NCI-H748 (cell line): ENCODE measurements at regions not wholly inside any gene's neighbourhood (a gene's known extent, or its start where the extent isn't known, plus 50 kb on each side); places are given as distances from the start of the nearest gene placed in this dataset.
A peak's percentile ranks its signal among the peaks of the same experiment; 100 is the strongest.
"Not testable (repeated sequence)": the region's sequence is repeated elsewhere in the genome, so short reads cannot be mapped to it uniquely, and the experiment has no call there.

ENCODE experiments used
- DNase-seq: peaks from one replicate; lab custom pipeline; 2025; ENCODE audit not compliant: unreplicated experiment; lab: John Stamatoyannopoulos, UW

GRCh38 chr9:22217254-22217653 lies 208.1 kb upstream of the CDKN2B start:
- no peak for DNase-seq

DNA sequence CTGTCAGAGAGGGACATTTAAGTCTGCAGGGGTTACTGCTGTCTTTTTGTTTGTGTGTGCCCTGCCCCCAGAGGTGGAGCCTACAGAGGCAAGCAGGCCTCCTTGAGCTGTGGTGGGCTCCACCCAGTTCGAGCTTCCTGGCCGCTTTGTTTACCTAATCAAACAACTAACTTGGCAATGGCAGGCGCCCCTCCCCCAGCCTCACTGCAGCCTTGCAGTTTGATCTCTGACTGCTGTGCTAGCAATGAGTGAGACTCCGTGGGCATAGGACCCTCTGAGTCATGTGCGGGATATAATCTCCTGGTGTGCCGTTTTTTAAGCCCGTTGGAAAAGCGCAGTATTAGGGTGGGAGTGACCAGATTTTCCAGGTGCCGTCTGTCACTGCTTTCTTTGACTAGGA lies 216.8 kb upstream of the CDKN2B start:
- not testable (repeated sequence) for DNase-seq

DNA sequence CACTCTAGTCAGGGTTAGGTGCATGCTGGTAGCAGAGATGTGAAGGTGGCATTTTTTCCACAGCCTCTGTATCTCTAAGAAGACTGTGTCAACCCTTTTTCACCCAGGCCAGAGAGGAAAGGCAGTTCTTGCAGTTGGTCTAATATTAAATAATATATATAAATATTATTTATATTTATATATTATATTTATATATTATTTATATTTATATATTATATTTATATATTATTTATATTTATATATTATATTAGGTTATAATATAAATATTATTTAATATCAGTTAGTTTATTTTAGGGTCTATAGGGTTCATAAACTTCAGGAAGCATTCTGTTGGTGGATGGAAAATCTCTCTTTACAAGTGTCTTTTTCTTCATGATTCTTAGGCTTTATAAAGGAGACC lies 218.6 kb upstream of the DMRTA1 start:
- no peak for DNase-seq

DNA sequence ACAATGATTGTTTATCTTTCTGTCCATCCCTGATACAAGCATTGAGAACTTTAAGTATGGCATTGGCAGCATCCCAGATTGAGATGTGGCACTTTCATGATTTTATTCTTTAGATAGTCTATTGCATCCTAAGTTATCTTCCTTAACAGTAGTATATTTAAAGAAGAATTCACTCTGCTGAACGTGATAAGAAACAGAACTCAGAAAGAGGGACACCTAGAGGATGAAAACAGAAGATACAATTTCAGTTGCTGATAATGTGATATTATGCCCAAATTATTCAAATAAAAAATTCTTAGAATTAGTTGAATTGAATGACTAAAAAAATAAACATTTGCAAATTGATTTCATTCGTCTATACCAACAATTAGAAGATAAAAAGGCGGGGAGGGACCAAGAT lies 218.1 kb upstream of the DMRTA1 start:
- no peak for DNase-seq

- no peak for DNase-seq
Observed at GRCh38 chr9:22229069-22229468, 217.6 kb upstream of the DMRTA1 start.

DNA sequence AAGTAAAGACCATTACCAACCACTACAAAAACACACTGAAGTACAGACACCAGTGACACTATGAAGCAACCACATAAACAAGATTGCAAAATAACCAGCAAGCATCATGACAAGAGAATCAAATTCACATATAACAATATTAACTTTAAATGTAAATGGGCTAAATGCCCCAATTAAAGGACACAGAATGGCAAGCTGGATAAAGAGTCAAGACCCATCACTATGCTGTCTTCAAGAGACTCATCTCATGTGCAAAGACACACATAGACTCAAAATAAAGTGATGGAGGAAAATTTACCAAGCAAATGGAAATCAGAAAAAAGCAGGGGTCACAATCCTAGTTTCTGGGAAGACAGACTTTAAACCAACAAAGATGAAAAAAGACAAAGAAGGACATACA lies 215.3 kb upstream of the DMRTA1 start:
- DNase-seq, result not testable (repeated sequence)

DNA sequence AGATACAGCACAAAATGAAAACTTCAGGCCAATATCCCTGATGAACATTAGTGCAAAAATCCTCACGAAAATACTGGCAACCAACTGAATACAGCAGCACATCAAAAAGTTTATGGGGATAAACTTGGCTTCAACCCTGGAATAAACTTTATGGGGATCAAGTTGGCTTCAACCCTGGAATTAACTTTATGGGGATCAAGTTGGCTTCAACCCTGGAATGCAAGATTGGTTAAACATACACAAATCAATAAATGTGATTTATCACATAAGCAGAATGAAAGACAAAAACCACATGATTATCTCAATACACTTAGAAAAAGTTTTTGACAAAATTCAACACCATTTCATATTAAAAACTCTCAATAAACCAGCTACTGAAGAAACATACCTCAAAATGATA lies 213.7 kb upstream of the DMRTA1 start:
- no peak for DNase-seq

DNA sequence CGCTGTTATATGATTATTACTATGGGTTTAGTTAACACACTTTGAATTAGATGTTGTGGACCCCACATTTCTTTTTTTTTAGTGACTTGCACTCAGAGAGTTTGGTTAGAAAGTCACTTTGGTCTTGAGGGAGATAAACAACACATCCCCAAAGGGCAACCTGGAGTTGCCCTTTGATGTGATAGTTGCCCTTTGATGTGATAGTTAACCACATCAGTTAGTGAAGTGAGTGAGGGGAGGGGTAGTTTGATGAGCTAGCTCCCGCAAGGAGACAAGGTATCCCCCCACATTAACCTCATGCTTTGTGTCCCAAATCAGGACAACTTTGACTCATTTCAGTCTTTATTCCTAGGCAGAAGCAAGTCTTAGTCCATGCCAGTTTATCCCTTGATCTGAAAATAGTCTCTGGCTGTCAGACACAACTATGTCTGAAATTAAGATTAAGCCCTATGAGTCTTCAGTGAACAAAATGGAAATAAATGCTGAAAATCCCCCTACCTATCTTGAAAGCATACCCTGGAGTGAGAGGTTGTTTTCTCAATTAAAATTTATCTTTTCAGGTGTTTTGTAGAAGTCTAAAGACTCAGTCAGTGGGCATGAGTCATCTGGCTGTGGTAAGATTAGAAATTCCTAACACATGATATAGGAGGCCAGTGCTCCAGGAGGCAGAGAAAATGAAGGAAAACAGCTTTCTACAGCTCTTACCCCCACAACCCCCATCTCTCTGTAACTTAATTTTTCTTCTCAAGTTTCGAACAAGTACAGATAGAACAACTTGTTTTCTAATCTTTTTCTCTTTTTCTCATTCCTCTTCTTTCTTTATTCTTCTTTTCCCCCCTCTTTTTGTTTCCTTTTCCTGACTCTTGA lies 208.9 kb upstream of the DMRTA1 start:
- DNase-seq, result no peak

DNA sequence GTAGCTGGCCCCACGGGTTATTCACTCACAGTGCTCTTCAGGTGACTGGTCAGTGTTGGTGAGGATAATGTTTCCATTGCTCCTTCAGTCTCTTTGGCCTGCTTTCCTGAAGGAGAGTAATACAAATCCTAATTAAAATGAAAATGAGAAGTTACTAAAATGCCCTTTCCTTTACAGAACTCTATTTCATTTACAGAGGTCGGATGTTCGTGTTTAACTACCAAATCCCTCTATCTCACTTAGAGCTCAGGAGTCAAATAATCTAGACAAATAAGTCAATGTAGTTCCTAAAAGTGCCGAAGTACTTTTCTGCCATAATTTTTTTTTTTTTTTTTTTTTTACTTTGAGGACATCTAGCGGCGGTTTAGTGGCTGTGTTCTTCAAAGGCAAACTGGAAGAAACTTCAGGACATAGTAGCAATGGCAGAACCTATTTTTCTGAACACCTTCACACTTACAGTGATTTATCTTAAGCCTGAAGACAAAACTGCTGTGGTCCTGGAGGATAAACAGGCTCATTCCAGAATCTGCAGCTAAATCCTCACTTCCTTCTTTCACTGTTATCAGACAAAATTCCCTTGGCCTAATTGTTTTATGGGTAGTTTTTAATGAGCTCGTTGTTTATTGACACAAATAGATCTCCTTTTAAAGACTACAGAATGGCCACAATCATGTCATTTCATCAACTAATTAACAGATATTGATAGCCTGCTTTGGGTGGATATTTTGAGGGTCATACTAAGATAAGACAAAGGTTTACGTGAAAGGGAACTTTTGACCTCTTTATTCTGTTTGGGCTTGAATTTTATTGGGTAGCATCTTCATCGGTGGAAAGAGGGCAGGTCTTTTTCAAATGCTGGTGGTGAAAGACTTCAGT lies 207.6 kb upstream of the DMRTA1 start:
- DNase-seq, result peak; percentile 33

GRCh38 chr9:22240619-22241018 lies 206.0 kb upstream of the DMRTA1 start:
- DNase-seq, result no peak

- DNase-seq, result no peak
Observed at GRCh38 chr9:22241024-22241423, 205.6 kb upstream of the DMRTA1 start.

DNA sequence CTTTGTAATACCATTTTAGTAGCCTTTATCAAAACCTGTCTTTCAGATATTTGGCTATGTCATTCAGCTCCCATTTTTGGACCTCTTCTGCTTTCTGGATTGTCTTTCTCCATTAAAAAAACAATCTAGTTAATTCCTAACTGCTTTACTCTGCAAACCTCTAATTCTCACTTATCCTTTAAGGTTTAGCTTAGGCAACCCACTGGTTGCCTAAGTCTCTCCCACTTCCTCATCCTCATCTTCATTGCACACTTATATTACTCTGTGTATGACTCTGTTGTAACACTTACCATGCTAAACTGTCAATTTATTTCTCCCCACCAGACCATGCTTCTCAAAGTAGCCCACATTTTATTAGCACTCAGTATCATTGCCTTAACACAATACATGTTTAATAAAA lies 205.0 kb upstream of the DMRTA1 start:
- no peak for DNase-seq

DNA sequence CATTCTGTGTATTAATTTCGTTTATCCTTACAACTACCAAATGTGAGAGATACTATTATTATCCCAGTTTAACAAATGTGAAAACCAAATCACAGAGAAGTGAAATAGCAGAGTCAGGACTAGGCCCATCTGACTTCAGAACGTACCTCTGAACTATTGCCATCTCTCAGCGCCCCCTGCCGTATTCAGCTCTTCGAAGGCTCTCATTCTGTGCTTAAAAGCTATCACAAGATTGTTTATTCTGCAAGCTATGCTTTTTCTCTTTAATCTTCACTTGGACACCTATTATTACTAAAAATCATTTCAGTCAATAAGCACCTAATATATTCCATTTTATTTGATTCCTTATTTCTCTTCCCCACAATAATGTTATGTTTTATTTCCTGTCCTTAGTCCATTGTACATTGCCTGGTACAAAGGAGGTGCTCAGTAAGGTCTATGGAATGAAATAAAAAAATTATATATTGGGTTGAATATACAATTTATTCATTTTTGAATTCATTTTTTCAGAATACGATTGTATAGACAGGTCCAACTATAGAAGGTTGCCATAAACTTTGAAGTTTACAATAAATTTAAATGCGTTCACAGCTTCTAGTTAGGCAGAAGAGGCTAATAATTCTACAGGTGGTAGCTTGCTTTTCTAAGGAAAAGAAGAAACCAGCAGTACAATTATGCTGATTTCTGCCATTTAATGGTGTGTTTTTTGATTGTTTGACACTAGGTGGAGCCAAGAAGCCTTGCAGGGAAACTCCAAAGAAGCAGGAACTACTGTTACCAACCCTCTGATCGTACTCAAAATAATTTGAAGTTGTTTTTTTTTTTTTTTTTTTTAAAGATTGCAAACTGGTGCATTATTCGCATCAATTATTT lies 202.2 kb upstream of the DMRTA1 start:
- peak; percentile 48 for DNase-seq

- DNase-seq, result no peak
Observed at GRCh38 chr9:22255337-22255736, 191.3 kb upstream of the DMRTA1 start.

GRCh38 chr9:22256381-22256780 lies 190.2 kb upstream of the DMRTA1 start:
- no peak for DNase-seq

- no peak for DNase-seq
Observed at GRCh38 chr9:22257026-22257816, 189.4 kb upstream of the DMRTA1 start.

- DNase-seq, result no peak
Observed at GRCh38 chr9:22265038-22265437, 181.6 kb upstream of the DMRTA1 start.

DNA sequence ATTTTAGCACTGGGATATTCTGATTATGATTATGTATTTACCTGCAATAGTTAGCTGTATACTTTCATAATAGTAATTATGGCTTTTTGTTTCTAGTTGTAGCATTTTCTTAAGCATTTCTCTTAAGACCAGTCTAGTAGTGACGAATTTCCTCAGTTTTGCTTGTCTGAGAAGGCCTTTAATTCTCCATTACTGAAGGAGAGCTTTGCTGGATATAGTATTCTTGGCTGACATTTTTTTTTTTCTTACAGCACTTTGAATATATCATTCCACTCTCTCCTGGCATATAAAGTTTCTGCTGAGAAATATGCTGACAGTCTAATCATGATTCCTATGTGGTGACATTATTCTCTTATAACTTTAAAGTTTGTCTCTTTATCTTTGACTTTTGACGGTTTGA lies 181.1 kb upstream of the DMRTA1 start:
- no peak for DNase-seq

DNA sequence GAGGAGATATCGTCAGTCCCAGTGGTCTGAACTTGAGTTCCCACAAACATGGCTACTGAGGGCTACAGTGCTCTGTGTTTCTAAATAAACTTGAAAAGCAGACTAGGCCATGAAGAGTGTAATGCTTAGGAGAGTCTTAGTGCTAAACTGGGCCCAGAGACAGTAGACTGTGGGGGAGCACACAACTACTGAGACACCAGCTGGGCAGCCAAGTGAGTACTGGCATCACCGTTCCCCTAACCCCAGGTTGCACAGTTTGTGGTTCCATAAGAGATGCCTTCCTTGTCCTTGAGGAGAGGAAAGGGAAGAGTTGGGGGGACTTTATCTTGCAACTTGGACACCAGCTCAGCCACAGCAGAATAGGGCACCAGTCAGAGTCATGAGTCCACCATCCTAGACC lies 172.1 kb upstream of the DMRTA1 start:
- no peak for DNase-seq

GRCh38 chr9:22278426-22278825 lies 168.2 kb upstream of the DMRTA1 start:
- no peak for DNase-seq
